GM21723 (cell line): ENCODE measurements at regions not wholly inside any gene's neighbourhood (a gene's known extent, or its start where the extent isn't known, plus 50 kb on each side); places are given as distances from the start of the nearest gene placed in this dataset.

Source experiments
- ATAC-seq: cut with Tn5 transposase; IDR thresholded peaks from one replicate; pipeline ENCODE4 v1.9.1; 2021; ENCODE audit warnings: mild to moderate bottlenecking, moderate library complexity; ENCODE audit not compliant: unreplicated experiment

- ATAC-seq = no peak
Observed at GRCh38 chr1:244974550-244974949, 110.2 kb upstream of the HNRNPU start.

DNA sequence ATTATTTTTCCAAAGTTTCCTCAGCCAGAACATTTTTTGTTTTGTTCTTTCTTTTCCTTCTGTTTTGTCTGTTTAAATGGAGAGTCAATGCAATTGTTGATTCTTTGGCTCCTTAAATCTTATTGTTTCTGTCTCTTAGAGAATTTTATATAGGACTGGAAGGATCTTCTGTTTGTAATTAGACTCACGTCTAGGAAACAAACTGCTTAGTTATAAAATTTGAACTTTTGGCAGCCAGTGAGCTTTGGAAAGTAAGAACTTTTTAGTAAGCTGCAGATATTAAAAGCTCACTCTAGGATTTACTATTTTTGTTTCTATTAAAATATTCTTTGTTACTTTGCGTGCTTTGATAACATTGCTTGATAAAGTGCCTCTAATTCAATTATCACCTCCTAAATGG is 109.8 kb upstream of the HNRNPU start:
- ATAC-seq = no peak

DNA sequence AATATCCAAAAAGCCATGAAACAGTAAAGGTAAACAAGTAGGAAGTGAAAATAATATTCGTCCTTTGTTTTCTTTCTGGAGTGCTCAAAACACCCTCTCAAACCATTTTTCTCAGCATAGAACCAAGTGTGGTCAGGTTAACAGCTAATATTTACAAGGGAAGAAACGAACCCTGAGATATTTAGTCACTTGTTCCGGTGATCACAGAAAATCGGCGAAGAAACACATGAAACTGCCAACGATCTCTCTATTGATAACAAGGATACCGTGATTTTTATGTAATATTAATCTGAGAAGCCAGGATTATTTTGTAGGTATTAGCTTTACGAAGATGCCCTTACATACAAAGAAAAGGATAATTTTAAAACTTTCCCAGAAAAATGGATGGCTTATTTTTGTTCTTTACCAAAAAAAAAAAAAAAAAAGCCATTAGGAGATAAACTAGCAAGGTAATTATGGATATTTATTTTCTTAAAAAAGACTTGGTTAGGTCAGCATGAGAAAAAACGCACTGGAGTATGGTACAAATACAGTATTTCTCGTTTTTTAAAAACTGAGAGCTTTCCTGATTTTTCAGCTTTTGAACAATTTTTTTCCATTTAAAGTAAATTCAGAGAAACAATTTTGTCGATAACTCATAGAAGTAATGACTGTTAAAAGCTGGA is 107.3 kb upstream of the HNRNPU start:
- ATAC-seq = no peak

DNA sequence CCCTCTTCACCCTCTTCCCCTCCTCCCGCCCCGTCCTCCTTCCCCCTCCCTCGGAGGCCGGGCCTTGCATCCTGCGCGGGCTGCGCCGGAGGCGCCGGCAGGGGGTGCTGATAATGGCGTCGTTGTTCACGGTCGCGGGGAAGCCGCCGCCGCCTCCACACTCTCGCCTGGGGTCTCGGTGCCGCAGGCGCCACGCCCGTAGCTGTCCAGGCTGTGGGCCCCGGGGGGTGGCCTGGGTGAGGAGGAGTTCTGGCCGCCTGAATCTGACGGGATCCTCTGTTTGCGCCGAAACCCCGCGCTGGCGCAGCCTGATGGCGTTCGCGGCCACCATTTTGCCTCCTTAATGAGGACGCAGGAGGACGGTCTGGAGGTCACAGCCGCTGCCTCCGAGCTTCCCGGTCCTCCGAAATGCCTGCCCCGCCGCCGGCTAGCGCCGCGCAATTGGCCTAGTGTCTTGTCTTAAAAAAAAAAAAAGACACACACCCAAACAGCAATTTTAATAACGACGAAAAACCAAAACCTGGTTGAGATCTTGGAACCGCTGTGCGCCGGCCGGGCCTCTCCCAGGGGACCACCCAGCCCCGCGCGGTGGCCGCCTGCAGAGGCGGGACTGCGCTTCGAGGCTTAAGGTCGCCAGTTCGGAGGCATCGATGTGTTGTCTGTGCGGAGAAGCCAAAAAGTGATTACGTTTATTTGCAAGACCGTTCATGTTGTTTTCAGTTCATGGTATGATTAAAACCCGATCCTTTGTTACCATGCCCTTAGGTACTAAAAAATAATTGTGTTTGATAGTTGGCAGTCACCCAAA is 106.6 kb upstream of the HNRNPU start:
- ATAC-seq = peak; percentile 64

- ATAC-seq = peak; percentile 75
Observed at GRCh38 chr1:244970236-244970743, 105.9 kb upstream of the HNRNPU start.

DNA sequence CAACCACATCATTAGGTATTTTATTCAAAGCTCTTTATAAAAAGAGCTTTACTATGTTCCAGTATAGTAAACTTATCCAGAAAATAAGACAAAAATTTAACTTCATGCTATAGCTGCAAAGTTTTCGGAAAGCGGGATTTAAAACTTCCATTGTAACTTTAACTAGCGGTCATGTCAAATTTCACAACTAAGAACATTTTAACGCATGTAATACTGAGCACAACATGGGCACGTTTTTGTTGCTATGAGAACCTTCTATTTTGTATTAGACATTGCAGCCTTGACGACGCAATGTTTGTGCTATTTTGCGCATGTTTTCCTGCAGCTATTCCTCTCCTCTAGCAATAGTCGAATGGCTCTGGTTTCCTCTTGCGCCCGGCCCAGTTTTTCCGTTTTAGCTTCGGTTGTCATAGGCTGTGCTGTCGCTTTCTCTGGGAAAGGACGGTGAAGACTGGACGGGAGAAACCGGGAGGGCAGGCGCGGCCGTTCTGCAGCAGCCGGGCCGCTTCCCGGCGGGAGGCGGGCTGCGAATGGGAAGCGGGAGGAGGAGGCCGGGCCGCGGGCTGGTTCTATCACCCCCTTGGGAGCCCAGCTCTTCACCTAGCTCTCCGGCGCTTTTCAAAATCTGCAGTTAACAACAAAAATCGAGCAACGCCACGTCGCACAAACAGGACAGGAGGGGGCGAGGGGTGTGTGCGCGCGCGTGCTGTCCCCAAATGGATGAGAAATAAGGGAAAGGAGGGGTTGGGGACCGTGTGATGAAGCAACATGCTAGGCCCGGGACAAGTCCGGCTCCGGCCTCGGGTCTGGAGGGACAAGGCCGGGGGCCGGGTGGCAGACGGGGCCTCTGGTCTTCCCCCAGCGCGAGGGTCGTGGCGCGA is 105.3 kb upstream of the HNRNPU start:
- peak; percentile 36 for ATAC-seq

GRCh38 chr1:244968881-244969280 is 104.5 kb upstream of the HNRNPU start:
- ATAC-seq = no peak

- no peak for ATAC-seq
Observed at GRCh38 chr1:244968471-244968871, 104.1 kb upstream of the HNRNPU start.

DNA sequence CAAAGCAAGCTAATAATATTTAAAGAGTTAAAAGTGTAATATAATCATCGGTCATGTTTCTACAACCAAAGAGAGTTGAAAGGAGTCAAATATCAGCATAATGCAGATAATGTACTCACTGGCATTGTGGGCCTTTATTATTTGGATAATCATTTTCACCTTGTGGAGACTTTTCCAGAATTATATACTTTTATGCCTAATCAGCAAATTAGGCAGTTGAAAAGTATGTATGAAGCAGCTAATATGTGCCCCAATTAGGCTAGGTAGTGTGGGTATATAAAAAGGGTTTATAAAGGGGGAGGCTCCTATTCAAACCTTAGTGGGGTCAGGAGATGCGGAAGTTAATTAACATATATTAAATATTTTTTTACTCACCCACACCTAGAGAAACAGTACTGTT is 102.8 kb upstream of the HNRNPU start:
- ATAC-seq = no peak

DNA sequence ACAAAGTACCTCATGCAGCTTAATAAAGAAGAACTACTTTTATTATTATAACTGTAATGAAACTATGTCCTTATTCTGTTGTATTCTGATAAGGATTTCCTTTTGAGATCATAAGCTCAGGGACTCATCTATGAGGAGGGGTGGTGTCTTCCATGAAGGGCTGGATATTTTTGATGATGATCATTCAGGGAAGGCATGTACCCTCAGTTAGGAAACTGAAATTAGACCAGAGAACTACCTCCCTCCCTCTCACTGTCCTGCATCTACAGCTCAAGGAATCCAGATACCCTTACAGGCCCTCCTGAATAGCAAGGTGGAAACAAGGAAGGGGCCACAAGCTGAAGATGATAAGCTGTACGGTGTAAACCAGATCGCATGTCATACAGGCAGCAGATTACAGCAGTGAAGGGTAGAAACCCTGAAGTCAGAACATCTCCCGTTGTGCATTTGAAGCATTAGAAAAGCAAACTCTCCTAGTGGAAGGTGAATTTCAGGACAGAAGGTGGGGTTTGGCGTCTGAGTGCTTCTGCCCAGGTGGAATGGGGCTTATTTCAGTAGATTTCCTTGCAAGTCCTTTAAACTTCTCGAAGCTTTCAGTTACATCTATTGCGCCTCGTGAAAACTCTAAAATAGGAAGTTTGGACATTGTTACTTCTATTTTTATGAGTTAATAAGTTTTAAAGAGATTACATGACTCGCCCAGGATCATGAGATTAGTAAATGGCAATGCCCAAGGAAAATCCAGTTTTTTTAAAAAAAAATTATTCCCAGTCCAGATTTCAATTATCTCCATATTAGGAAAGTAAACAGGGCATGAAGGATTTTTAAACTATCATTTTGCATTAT is 101.1 kb upstream of the HNRNPU start:
- no peak for ATAC-seq

DNA sequence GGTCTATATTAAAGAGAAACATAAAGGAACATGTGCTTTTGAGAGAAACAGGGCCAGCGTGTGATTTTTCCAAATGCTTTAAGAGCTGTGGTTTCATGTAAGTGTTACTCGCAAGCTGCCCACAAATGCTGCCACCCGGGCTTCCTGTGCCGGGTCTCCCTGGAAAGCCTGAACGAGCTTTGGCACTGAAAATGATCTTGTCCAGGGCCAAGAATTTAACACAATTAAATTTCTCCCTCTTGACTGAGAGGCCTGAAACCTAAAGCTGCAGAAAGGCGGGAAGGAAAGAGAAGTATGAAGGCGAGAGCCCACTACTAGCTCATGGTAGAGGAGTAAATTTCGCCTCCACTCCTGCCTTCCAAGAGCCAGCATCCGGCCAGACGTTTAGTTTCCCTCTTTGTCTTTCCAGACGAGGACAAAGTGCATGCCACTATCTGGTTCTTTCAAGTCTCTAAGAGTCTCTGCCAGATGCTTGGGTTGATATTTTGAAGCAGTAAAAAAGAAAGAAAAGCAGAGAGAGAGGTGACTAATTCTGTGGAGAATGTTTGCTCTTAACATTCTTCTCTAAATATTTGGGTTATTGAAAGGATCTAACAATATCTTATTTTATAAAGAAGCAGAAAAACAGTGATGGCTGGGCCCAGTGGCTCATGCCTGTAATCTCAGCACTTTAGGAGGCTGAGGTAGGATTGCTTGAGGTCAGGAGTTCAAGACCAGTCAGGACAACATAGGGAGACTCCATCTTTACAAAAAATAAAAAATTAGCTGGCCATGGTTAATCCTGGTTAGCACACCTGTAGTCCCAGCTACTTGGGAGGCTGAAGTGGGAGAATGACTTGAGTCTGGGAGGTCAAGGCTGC is 100.0 kb upstream of the HNRNPU start:
- ATAC-seq = no peak

GRCh38 chr1:244963231-244963826 is 99.0 kb upstream of the HNRNPU start:
- no peak for ATAC-seq

- ATAC-seq = no peak
Observed at GRCh38 chr1:244962130-244962529, 97.8 kb upstream of the HNRNPU start.

GRCh38 chr1:244960904-244961303 is 96.6 kb upstream of the HNRNPU start:
- no peak for ATAC-seq

DNA sequence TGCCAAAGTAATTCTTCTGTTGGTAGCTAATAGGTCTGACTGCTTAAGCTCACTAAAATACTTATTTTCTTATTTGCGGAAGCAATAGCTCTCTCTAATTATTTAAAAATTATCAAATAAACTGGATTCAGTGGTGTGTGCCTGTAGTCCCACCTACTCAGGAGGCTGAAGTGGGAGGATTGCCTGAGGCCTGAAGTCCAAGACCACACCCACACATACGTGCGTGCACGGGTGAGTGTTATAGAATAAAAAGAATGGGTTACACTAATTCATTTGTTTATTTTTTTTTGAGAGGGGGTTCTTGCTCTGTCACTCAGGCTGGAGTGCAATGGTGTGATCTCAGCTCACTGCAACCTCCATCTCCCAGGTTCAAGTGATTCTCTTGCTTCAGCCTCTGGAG is 94.2 kb upstream of the HNRNPU start:
- ATAC-seq = no peak

DNA sequence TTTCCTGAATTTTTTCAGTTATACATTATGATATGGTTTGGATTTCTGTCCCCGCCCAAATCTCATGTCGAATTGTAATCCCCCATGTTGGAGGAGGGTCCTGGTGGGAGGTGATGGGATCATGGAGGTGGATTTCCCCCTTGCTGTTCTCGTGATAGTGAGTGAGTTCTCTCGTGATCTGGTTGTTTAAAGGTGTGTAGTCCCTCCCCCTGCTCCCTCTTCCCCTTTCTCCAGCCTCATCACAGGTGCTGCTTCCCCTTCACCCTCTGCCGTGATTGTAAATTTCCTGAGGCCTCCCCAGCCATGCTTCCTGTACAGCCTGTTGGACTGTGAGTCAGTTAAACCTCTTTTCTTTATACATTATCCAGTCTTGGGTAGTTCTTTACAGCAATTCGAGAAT is 93.2 kb upstream of the HNRNPU start:
- no peak for ATAC-seq

DNA sequence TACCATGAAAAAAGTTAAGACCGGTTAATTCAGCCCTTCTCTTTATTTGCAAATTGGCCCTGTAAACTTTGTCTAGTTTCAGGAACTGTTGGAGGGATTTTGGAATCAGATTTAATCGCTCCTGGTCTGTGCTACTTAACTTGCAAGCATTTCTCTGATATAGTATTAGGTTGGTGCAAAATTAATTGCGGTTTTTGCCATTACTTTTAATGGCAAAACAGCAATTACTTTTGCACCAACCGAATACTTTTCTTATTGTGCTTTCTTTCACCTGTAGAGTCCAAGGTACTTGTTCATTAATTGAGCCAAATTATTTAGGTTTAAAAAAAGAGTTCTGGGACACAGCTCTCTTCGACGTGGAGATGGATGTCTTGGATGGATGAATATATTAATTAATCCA is 92.8 kb upstream of the HNRNPU start:
- no peak for ATAC-seq

DNA sequence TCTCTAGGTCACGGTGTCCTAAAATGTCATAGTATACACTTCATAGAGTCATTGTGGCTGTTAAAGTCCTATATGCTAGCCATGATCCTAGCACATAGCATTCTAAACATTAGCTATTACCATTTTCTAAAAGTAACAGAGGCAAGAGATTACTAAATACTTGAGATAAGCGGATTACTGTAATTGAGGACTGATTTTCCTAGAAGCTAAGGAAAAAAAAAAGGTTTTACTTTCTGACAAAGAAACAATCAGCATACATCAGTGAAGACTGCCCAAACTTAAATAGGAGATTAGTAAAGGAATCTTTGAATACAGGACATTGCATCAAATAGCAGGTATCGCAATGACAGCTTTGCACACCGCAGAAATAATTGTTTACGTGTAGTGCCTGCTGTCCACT is 91.3 kb upstream of the HNRNPU start:
- no peak for ATAC-seq

DNA sequence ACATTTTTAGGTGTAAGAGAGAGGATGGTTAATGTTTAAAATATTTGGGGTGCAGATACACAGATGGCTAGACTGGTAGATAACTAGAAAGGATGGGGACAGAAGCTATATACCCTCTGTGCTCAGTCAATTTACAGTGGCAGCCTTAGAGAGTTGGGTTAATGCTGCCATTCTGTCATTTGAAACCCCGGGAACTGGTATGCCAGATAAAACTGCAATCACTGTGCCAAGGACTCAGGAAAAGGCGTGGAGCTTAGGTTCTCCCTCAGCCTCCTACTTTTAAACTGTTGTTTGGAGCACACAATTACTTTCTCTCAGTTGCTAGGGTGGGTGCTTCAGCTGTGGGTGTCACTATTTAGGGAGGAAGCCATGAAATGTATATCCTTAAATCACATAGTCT is 90.0 kb upstream of the HNRNPU start:
- no peak for ATAC-seq
